MM.1S (cell line): ENCODE measurements at regions not wholly inside any gene's neighbourhood (a gene's known extent, or its start where the extent isn't known, plus 50 kb on each side); places are given as distances from the start of the nearest gene placed in this dataset.

ENCODE experiments used
- DNase-seq: peaks from one replicate; pipeline ENCODE4 v3.0.0-alpha.2; 2015
- H2AFZ ChIP-seq: fragments of 300-600 bp; sonication (generic); 2 replicates; pipeline ENCODE4 v1.6.0; 2016; ENCODE audit warnings: antibody characterized with exemption, low read length
- H3F3A ChIP-seq: fragments of 300-600 bp; sonication (generic); 2 replicates; pipeline ENCODE4 v1.6.1; 2016; ENCODE audit warnings: mild to moderate bottlenecking, antibody characterized with exemption, low read length, moderate library complexity, mixed read lengths; ENCODE audit not compliant: insufficient read depth
- H3K27ac ChIP-seq: fragments of 300-600 bp; sonication (generic); 2 replicates; pipeline ENCODE4 v1.5.1; 2016; ENCODE audit warnings: mild to moderate bottlenecking, low read length
- H3K27me3 ChIP-seq: fragments of 300-600 bp; sonication (generic); replicated peaks from 2 replicates; pipeline ENCODE4 v1.6.0; 2016; ENCODE audit warnings: low read length; ENCODE audit not compliant: insufficient read depth
- H3K36me3 ChIP-seq: fragments of 300-600 bp; sonication (generic); replicated peaks from 2 replicates; pipeline ENCODE4 v1.6.1; 2016; ENCODE audit warnings: mild to moderate bottlenecking, low read length, mixed read lengths; ENCODE audit not compliant: insufficient read depth
- H3K4me1 ChIP-seq: fragments of 300-600 bp; sonication (generic); 2 replicates; pipeline ENCODE4 v1.6.1; 2016; ENCODE audit warnings: low read length, mixed read lengths
- H3K4me2 ChIP-seq: fragments of 300-600 bp; sonication (generic); 2 replicates; pipeline ENCODE4 v1.6.0; 2016; ENCODE audit warnings: low read depth, low read length
- H3K4me3 ChIP-seq: fragments of 300-600 bp; sonication (generic); 2 replicates; pipeline ENCODE4 v1.5.1; 2016; ENCODE audit warnings: low read length, mixed read lengths
- H3K79me2 ChIP-seq: fragments of 300-600 bp; sonication (generic); 2 replicates; pipeline ENCODE4 v1.6.1; 2016; ENCODE audit warnings: mixed run types, low read length, mixed read lengths
- H3K9ac ChIP-seq: fragments of 300-600 bp; sonication (generic); 2 replicates; pipeline ENCODE4 v1.6.1; 2016; ENCODE audit warnings: low read length, mixed read lengths
- H3K9me2 ChIP-seq: fragments of 300-600 bp; sonication (generic); replicated peaks from 2 replicates; pipeline ENCODE4 v1.6.1; 2016; ENCODE audit warnings: mild to moderate bottlenecking, low read length, mixed read lengths; ENCODE audit not compliant: insufficient read depth
- H3K9me3 ChIP-seq: fragments of 300-600 bp; sonication (generic); replicated peaks from 2 replicates; pipeline ENCODE4 v1.6.1; 2016; ENCODE audit warnings: mild to moderate bottlenecking, low read length, mixed read lengths; ENCODE audit not compliant: insufficient read depth
- H4K20me1 ChIP-seq: fragments of 300-600 bp; sonication (generic); 2 replicates; pipeline ENCODE4 v1.6.1; 2016; ENCODE audit warnings: mild to moderate bottlenecking, low read length, moderate library complexity, mixed read lengths; ENCODE audit not compliant: insufficient read depth
- EZH2 ChIP-seq: fragments of 300-600 bp; sonication (generic); optimal IDR thresholded peaks from 2 replicates; pipeline ENCODE3; 2017; ENCODE audit warnings: low read depth, mild to moderate bottlenecking, antibody characterized with exemption, low read length, mixed read lengths
- EZH2phosphoT487 ChIP-seq: fragments of 300-600 bp; sonication (generic); IDR thresholded peaks from 2 replicates; pipeline ENCODE4 v1.6.1; 2018; ENCODE audit warnings: antibody characterized with exemption, low read length
- TF ChIP-seq, protein P1 (sequence below): fragments of 300-600 bp; sonication (generic); IDR thresholded peaks from 2 replicates; pipeline ENCODE4 v1.5.1; 2016; ENCODE audit warnings: antibody characterized with exemption, low read length, mixed read lengths

DNA sequence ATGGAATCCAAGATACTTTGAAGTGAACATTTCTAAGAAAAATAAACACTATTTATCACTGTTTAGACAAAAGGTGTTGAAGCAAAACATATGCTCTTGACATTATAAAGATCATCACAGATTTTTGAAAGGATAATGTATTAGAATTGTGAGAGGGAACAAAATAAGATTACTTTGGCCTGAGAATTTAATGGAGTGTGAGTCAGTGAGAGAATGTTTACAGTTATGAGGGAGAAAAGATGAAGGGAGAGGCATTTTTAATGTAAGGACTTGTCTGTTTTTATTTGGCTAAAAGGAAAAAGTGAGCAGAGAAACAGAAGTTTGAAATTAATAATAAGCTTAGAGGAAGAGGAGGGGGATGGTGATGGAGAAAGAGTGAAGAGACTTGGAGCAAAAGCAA, 1010.1 kb downstream of the EFNA5 start:
- Histone ChIP-seq H2AFZ (no peak overlapping the region), H3F3A (no peaks in the 10 kb centered on the region), H3K36me3 (no peaks in the 10 kb centered on the region), H3K4me1 (no peaks in the 10 kb centered on the region), H3K9me3 (no peaks in the 10 kb centered on the region), H3K4me3 (no peak overlapping the region), H3K9me2 (no peaks in the 10 kb centered on the region), H3K27ac (no peak overlapping the region), H3K27me3 (no peaks in the 10 kb centered on the region), H3K4me2 (no peak overlapping the region), H3K79me2 (no peaks in the 10 kb centered on the region), H3K9ac (no peak overlapping the region), H4K20me1 (no peaks in the 10 kb centered on the region)
- TF ChIP-seq EZH2: no peak
- TF ChIP-seq EZH2phosphoT487: no peak
- TF ChIP-seq, protein P1, sequence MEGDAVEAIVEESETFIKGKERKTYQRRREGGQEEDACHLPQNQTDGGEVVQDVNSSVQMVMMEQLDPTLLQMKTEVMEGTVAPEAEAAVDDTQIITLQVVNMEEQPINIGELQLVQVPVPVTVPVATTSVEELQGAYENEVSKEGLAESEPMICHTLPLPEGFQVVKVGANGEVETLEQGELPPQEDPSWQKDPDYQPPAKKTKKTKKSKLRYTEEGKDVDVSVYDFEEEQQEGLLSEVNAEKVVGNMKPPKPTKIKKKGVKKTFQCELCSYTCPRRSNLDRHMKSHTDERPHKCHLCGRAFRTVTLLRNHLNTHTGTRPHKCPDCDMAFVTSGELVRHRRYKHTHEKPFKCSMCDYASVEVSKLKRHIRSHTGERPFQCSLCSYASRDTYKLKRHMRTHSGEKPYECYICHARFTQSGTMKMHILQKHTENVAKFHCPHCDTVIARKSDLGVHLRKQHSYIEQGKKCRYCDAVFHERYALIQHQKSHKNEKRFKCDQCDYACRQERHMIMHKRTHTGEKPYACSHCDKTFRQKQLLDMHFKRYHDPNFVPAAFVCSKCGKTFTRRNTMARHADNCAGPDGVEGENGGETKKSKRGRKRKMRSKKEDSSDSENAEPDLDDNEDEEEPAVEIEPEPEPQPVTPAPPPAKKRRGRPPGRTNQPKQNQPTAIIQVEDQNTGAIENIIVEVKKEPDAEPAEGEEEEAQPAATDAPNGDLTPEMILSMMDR: no peak
- DNase-seq: no peak

DNA sequence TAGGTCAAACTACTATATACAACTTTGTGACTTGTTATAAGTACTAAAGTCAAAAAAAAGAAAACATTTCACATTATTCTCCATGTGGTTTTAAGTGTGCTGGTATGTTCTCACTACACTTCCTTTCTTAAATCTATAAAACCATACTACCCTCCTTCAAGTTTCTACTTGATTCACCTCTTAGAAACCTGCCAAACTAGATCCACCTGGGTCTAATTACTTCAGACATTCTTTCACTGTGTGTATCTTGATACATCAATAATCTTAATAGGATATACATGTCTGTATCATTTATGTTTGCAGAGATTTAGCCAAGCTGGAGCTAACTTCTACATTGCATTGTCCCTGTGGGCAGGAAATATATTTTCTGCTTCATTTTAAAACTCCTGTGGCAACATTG, 1012.6 kb downstream of the EFNA5 start:
- DNase-seq: no peak
- no peak overlapping the region for H3K27ac ChIP-seq
- TF ChIP-seq, protein P1: no peak
- TF ChIP-seq EZH2: no peak
- no peak for TF ChIP-seq EZH2phosphoT487
- H3K9ac ChIP-seq: no peak overlapping the region
- H3K36me3 ChIP-seq: no peaks in the 10 kb centered on the region
- no peaks in the 10 kb centered on the region for H3F3A ChIP-seq
- no peaks in the 10 kb centered on the region for H3K79me2 ChIP-seq
- no peaks in the 10 kb centered on the region for H3K9me2 ChIP-seq
- no peaks in the 10 kb centered on the region for H4K20me1 ChIP-seq
- no peak overlapping the region for H2AFZ ChIP-seq
- no peaks in the 10 kb centered on the region for H3K9me3 ChIP-seq
- H3K4me3 ChIP-seq: no peak overlapping the region
- H3K27me3 ChIP-seq: no peaks in the 10 kb centered on the region
- H3K4me2 ChIP-seq: no peak overlapping the region
- H3K4me1 ChIP-seq: no peaks in the 10 kb centered on the region

DNA sequence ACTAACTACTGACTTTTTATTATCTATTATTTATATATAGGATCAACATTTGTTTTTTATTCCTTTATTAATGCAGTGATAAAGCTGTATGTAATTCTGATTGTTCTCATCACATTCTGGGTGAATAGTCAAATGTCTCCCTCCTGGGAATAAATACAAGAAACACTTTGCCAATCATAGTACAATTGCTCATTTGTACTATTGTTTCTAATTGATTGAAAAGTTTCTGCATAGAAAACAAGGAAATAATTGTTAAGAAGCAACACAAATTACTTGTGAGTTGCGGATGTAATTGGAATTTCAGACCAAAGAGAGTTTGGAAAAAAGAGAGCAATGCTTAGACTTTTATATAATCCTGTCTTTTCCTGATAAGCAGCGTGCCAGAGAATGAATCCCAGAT, 1013.9 kb downstream of the EFNA5 start:
- Histone ChIP-seq H3K36me3 (no peaks in the 10 kb centered on the region), H3K4me3 (no peak overlapping the region), H3F3A (no peaks in the 10 kb centered on the region), H3K9ac (no peak overlapping the region), H3K27me3 (no peaks in the 10 kb centered on the region), H4K20me1 (no peaks in the 10 kb centered on the region), H3K4me2 (no peak overlapping the region), H2AFZ (no peak overlapping the region), H3K27ac (no peak overlapping the region), H3K9me2 (no peaks in the 10 kb centered on the region), H3K79me2 (no peaks in the 10 kb centered on the region), H3K9me3 (no peaks in the 10 kb centered on the region), H3K4me1 (no peaks in the 10 kb centered on the region)
- DNase-seq: no peak
- TF ChIP-seq EZH2phosphoT487: no peak
- no peak for TF ChIP-seq EZH2
- TF ChIP-seq, protein P1: no peak
